ENCODE measurements at regions not wholly inside any gene's neighbourhood (a gene's known extent, or its start where the extent isn't known, plus 50 kb on each side); places are given as distances from the start of the nearest gene placed in this dataset.

DNA sequence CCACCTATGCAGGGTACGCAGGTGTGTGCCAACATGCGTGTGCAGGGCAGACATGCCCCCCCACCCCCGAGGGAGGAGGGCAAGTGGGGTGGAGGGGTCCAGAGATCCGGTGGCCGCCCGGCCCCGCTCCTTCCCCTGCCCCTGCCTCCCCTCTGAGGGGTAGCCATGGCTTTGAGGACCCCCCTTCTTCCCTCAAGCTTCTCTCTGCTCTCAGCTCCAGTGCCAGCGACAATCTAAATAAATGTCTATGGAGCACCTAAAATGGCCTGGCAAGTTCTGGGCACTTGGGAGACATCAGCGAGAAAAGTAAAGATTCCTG is 91.9 kb downstream of the ZFP36L2 start:
- no peaks in the 10 kb centered on the region for H3K36me3 ChIP-seq (ENCODE audit: control insufficient read depth in 2 of 2, insufficient read depth in 2 of 2, low read length in 1 of 2)
- H3K9ac ChIP-seq (ENCODE audit: control insufficient read depth, insufficient read depth, low read length) = no peak overlapping the region
- RAD21 ChIA-PET (ENCODE audit: unreplicated experiment) = interaction anchor here (1.1 to 8.7 kb wide), 7 partner anchors 15 to 350 kb away, joined by 3 to 151 read pairs (median 7); partner anchors contain the start of gene ZFP36L2
- peak overlapping the region; percentile 20; the same call in 1 of the 2 replicates for H3K4me2 ChIP-seq (ENCODE audit: control insufficient read depth, insufficient read depth)
- 36% methylated on average over 9 of the region's 9 CpGs for WGBS (ENCODE audit: insufficient coverage, insufficient replicate concordance, low lambda C conversion rate, missing lambda C conversion rate)
- H4K20me1 ChIP-seq (ENCODE audit: control insufficient read depth, insufficient read depth) = no peaks in the 10 kb centered on the region
- peaks cover 57% of the 10 kb centered on the region for H3K4me1 ChIP-seq (ENCODE audit: control insufficient read depth, insufficient read depth, low read length)
- POLR2A ChIA-PET = interaction anchor here (0.7 to 1.9 kb wide), 5 partner anchors 33 to 118 kb away, joined by 3 to 5 read pairs (median 4); partner anchors contain the start of gene ZFP36L2
- no TSS peak for BruUV-seq (replicated peaks)
- CTCF ChIA-PET = interaction anchor here (1.1 to 9.7 kb wide), 10 partner anchors 9 to 430 kb away, joined by 3 to 132 read pairs (median 4); partner anchors contain the start of gene ZFP36L2
- TF ChIP-seq PKNOX1 (IDR thresholded peaks at IDR 0.05) = no peak
- peak; percentile 84 for TF ChIP-seq TCF3 (IDR thresholded peaks at IDR 0.05; ENCODE audit: borderline replicate concordance, insufficient read depth, low read depth, low read length)
- TF ChIP-seq ZBED1 (IDR thresholded peaks at IDR 0.05; ENCODE audit: borderline replicate concordance) = no peak
- TF ChIP-seq TCF12 (IDR thresholded peaks at IDR 0.05; ENCODE audit: low read depth, low read length) = no peak
- TF ChIP-seq ZNF384 (IDR thresholded peaks at IDR 0.05; ENCODE audit: borderline replicate concordance, low read depth, low read length) = no peak
- TF ChIP-seq STAT1 (conservative IDR thresholded peaks at IDR 0.05) = no peak
- TF ChIP-seq, protein P1, sequence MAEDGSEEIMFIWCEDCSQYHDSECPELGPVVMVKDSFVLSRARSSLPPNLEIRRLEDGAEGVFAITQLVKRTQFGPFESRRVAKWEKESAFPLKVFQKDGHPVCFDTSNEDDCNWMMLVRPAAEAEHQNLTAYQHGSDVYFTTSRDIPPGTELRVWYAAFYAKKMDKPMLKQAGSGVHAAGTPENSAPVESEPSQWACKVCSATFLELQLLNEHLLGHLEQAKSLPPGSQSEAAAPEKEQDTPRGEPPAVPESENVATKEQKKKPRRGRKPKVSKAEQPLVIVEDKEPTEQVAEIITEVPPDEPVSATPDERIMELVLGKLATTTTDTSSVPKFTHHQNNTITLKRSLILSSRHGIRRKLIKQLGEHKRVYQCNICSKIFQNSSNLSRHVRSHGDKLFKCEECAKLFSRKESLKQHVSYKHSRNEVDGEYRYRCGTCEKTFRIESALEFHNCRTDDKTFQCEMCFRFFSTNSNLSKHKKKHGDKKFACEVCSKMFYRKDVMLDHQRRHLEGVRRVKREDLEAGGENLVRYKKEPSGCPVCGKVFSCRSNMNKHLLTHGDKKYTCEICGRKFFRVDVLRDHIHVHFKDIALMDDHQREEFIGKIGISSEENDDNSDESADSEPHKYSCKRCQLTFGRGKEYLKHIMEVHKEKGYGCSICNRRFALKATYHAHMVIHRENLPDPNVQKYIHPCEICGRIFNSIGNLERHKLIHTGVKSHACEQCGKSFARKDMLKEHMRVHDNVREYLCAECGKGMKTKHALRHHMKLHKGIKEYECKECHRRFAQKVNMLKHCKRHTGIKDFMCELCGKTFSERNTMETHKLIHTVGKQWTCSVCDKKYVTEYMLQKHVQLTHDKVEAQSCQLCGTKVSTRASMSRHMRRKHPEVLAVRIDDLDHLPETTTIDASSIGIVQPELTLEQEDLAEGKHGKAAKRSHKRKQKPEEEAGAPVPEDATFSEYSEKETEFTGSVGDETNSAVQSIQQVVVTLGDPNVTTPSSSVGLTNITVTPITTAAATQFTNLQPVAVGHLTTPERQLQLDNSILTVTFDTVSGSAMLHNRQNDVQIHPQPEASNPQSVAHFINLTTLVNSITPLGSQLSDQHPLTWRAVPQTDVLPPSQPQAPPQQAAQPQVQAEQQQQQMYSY (CRISPR knock-in tag; IDR thresholded peaks at IDR 0.05) = no peak
- no peak for TF ChIP-seq CBX5 (IDR thresholded peaks at IDR 0.05; ENCODE audit: low read depth)
- TF ChIP-seq CHD1 (IDR thresholded peaks at IDR 0.05; ENCODE audit: low read depth, low read length) = no peak
- TF ChIP-seq CBFB (IDR thresholded peaks at IDR 0.05; ENCODE audit: low read depth) = 0 out of 2 replicates have a peak, but pooled peaks have one; percentile 1
- FAIRE-seq (no peak), ATAC-seq (no peak), DNase-seq (ENCODE audit: low read depth, low spot score) (no peak)
- no peak overlapping the region for H3K4me3 ChIP-seq
- H3K27ac ChIP-seq (ENCODE audit: control insufficient read depth, insufficient read depth) = no peak overlapping the region
- SMC1A ChIA-PET (ENCODE audit: uncharacterized antibody, unreplicated experiment) = interaction anchor here (1.3 to 13.3 kb wide), 6 partner anchors 86 to 441 kb away, joined by 4 to 170 read pairs (median 16); partner anchors contain the start of gene ZFP36L2
- H3K79me2 ChIP-seq (ENCODE audit: control insufficient read depth, insufficient read depth, low read length) = no peaks in the 10 kb centered on the region
- no peaks in the 10 kb centered on the region for H3K27me3 ChIP-seq (replicated peaks in 1 of 2; ENCODE audit: control insufficient read depth in 2 of 2, insufficient read depth in 2 of 2, low read length in 1 of 2)
- intact Hi-C loops (cut with micrococcal nuclease; ENCODE audit: unreplicated experiment) (no loop called here), in situ Hi-C loops (cut with MboI) (no loop called here)
- H3K9me3 ChIP-seq (replicated peaks; ENCODE audit: control insufficient read depth, insufficient read depth, low read length) = no peaks in the 10 kb centered on the region
- H2AFZ ChIP-seq (ENCODE audit: control insufficient read depth, low read depth, low read length) = peak overlapping the region; percentile 64; the same call in 1 of the 2 replicates
